Epithelial cell of esophagus (primary cell): ENCODE measurements at regions not wholly inside any gene's neighbourhood (a gene's known extent, or its start where the extent isn't known, plus 50 kb on each side); places are given as distances from the start of the nearest gene placed in this dataset.

Source experiments
- DNase-seq: peaks from one replicate; pipeline ENCODE4 v3.0.0; 2010; ENCODE audit warnings: low read depth
- H3K4me3 ChIP-seq: 2 replicates; pipeline ENCODE4 v1.5.1; 2011; ENCODE audit warnings: mild to moderate bottlenecking, low read length, control low read depth
- CTCF ChIP-seq: IDR thresholded peaks from 2 replicates; pipeline ENCODE4 v1.5.1; 2011; ENCODE audit warnings: low read depth, mild to moderate bottlenecking, low read length, control low read depth, inconsistent platforms; ENCODE audit not compliant: insufficient read depth; ENCODE audit errors: missing control alignments

GRCh38 chr15:93789441-93789840 lies 441.9 kb upstream of the MCTP2 start:
- no peak for TF ChIP-seq CTCF
- DNase-seq = no peak
- no peak overlapping the region for H3K4me3 ChIP-seq

- no peak overlapping the region for H3K4me3 ChIP-seq
- DNase-seq = no peak
- TF ChIP-seq CTCF = no peak
Observed at GRCh38 chr15:93780073-93780472, 451.3 kb upstream of the MCTP2 start.

GRCh38 chr15:93779341-93779740 lies 452.0 kb upstream of the MCTP2 start:
- H3K4me3 ChIP-seq = no peak overlapping the region
- TF ChIP-seq CTCF = no peak
- peak; percentile 72 for DNase-seq

GRCh38 chr15:93771196-93772030 lies 459.9 kb upstream of the MCTP2 start:
- DNase-seq = peak; percentile 98
- H3K4me3 ChIP-seq = no peak overlapping the region
- no peak for TF ChIP-seq CTCF

- no peak overlapping the region for H3K4me3 ChIP-seq
- TF ChIP-seq CTCF = no peak
- peak; percentile 24 for DNase-seq
Observed at GRCh38 chr15:93770788-93771187, 460.6 kb upstream of the MCTP2 start.

- no peak overlapping the region for H3K4me3 ChIP-seq
- DNase-seq = no peak
- TF ChIP-seq CTCF = no peak
Observed at GRCh38 chr15:93762036-93762435, 469.3 kb upstream of the MCTP2 start.

GRCh38 chr15:93759629-93760028 lies 471.7 kb upstream of the MCTP2 start:
- peak; percentile 33 for DNase-seq
- no peak for TF ChIP-seq CTCF
- no peak overlapping the region for H3K4me3 ChIP-seq
